OCI-LY3 (cell line): ENCODE measurements at regions not wholly inside any gene's neighbourhood (a gene's known extent, or its start where the extent isn't known, plus 50 kb on each side); places are given as distances from the start of the nearest gene placed in this dataset.

Experiments used
- EZH2phosphoT487 ChIP-seq: fragments of 200-600 bp; shearing (Covaris generic); IDR thresholded peaks from 2 replicates; pipeline ENCODE4 v1.6.1; 2018; ENCODE audit warnings: antibody characterized with exemption, mixed run types, low read depth
- TF ChIP-seq, protein P1 (sequence below): fragments of 200-600, 300-600 bp; sonication (generic); IDR thresholded peaks from 2 replicates; pipeline ENCODE4 v1.5.1; 2014; ENCODE audit warnings: antibody characterized with exemption, low read length, low read depth

DNA sequence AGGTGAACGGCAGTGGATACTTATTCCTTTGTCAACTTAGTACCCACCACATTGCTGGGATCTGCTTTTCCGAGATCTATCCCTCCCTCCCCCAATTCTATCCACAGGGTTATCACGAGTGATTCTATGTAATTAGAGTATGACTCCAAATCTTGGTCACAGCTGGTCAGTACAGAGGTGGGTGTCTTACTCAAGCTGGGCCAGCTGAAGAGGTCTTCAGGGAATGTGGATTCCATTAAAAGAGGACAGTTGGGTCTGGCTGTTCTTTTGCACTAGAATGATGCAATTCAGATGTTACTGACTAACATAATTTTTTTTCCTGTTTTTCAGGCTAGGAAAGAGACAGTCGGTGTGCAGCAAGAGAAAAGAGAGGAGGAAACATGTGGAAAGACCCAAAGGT, 92.3 kb downstream of the HS3ST1 start:
- TF ChIP-seq, protein P1, sequence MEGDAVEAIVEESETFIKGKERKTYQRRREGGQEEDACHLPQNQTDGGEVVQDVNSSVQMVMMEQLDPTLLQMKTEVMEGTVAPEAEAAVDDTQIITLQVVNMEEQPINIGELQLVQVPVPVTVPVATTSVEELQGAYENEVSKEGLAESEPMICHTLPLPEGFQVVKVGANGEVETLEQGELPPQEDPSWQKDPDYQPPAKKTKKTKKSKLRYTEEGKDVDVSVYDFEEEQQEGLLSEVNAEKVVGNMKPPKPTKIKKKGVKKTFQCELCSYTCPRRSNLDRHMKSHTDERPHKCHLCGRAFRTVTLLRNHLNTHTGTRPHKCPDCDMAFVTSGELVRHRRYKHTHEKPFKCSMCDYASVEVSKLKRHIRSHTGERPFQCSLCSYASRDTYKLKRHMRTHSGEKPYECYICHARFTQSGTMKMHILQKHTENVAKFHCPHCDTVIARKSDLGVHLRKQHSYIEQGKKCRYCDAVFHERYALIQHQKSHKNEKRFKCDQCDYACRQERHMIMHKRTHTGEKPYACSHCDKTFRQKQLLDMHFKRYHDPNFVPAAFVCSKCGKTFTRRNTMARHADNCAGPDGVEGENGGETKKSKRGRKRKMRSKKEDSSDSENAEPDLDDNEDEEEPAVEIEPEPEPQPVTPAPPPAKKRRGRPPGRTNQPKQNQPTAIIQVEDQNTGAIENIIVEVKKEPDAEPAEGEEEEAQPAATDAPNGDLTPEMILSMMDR: no peak
- TF ChIP-seq EZH2phosphoT487: no peak
